Cardiac fibroblast (primary cell): ENCODE measurements at regions not wholly inside any gene's neighbourhood (a gene's known extent, or its start where the extent isn't known, plus 50 kb on each side); places are given as distances from the start of the nearest gene placed in this dataset.
"Not testable (repeated sequence)": the region's sequence is repeated elsewhere in the genome, so short reads cannot be mapped to it uniquely, and the experiment has no call there.

Source experiments
- DNase-seq, 2 donors: peaks; one replicate each; pipeline versions ENCODE4 v3.0.0 to v3.0.0-alpha.2; 2010; ENCODE audit warnings: low read depth in 2 of 2
- H3K4me3 ChIP-seq, 2 donors: replicated peaks in 1 of 2; 1 replicate in 1 of 2; 2 replicates in 1 of 2; pipeline ENCODE4 v1.5.1; 2011; ENCODE audit warnings: low read depth in 2 of 2, low read length in 2 of 2, mild to moderate bottlenecking in 2 of 2, moderate library complexity in 1 of 2
- TF ChIP-seq, protein P1 (sequence below): IDR thresholded peaks from one replicate; pipeline ENCODE4 v1.5.1; 2011; ENCODE audit warnings: low read depth, mild to moderate bottlenecking, low read length, inconsistent platforms

GRCh38 chr4:170698334-170698733 is 608.6 kb upstream of the AADAT start:
- H3K4me3 ChIP-seq: no peak overlapping the region
- DNase-seq: no peak
- TF ChIP-seq, protein P1, sequence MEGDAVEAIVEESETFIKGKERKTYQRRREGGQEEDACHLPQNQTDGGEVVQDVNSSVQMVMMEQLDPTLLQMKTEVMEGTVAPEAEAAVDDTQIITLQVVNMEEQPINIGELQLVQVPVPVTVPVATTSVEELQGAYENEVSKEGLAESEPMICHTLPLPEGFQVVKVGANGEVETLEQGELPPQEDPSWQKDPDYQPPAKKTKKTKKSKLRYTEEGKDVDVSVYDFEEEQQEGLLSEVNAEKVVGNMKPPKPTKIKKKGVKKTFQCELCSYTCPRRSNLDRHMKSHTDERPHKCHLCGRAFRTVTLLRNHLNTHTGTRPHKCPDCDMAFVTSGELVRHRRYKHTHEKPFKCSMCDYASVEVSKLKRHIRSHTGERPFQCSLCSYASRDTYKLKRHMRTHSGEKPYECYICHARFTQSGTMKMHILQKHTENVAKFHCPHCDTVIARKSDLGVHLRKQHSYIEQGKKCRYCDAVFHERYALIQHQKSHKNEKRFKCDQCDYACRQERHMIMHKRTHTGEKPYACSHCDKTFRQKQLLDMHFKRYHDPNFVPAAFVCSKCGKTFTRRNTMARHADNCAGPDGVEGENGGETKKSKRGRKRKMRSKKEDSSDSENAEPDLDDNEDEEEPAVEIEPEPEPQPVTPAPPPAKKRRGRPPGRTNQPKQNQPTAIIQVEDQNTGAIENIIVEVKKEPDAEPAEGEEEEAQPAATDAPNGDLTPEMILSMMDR: no peak

DNA sequence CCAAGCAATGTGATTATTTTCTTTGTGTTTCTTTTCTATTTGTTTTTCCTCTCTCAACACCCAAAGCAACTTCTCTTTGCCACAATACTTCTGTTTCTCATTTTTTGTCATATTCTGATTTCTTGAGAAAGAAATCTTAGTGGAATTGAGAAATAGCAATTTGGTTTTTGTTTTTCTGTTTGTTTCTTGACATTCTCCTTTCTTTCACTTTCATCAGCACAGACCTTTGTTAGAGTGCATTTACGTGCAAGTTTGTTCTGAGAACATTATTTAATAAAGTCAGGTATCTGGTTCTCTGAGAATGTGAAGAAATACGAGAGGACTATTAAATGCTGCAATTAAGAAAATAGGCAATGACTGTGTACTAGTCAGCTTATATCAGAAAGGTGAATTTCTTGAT is 608.1 kb upstream of the AADAT start:
- no peak overlapping the region for H3K4me3 ChIP-seq
- TF ChIP-seq, protein P1: no peak
- DNase-seq: no peak

DNA sequence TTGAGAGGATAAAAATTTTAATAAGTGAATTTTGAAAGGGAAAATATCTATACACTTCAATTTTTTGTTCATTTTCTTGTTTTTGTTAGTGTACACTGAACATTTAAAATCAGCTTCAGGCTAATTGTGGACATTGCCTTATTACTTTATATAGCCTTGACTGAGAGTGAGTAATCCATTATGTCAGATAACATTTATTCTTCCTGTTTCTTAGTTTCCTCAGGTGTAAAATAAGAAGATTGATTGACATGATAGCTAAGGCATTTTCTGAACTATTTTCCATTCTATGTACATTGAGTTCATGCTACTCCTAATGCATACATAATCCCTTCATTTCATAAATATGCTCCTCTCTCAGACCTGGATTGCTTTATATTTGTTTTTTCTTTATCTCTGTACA is 607.3 kb upstream of the AADAT start:
- no peak overlapping the region for H3K4me3 ChIP-seq
- DNase-seq: no peak
- TF ChIP-seq, protein P1: no peak

DNA sequence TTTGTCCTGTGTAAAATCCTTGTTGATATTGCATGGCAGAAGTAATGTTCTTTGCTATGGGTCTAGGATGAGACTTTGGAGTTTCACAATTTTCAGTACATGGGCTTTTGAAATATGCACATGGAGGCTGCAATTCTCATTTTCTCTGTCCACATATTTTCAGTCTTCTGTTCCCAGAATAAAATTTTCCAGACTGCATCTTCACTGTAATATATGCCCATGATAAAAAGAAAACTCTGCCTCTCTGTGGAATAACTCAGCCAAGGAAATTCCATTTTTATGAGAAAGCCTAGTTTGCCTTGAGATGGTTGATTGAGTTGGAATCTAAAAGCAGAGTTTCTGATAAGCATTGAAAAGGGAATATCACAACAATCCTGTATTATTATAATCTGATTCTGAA is 601.4 kb upstream of the AADAT start:
- no peak overlapping the region for H3K4me3 ChIP-seq
- no peak for DNase-seq
- TF ChIP-seq, protein P1: no peak

DNA sequence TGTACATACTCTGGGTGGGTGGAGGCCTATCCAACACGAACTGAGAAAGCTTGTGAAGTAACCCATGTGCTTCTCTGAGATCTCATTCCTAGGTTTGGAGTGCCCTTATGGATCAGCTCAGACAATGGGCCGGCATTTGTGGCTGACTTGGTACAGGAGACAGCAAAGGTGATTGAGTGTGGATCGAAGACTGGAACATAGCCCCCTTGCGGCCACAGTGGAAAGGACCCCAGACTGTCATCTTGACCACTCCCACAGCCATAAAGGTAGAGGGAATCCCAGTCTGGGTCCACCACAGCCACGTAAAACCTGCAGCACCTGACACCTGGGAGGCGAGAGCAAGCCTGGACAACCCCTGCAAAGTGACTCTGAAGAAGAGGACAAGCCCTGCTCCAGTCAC is 598.0 kb upstream of the AADAT start:
- DNase-seq: no peak
- TF ChIP-seq, protein P1: no peak
- H3K4me3 ChIP-seq: no peak overlapping the region

DNA sequence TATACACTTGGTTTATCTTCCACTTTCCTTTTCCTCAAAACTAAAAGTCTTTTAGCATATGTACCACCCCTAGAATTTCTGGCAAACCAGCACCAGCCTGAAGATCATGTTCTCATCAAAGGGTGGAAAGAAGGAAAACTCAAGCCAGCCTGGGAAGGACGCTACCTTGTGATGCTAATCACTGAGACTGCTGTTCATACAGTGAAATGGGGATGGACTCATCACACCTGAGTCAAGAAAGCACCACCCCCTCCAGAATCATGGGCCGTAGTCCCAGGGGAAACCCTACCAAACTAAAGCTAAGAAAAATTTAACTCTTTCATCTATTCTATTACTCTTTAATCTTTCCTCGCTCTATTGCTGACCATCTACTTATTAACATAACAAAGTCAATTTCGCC is 595.9 kb upstream of the AADAT start:
- H3K4me3 ChIP-seq: not testable (repeated sequence)

DNA sequence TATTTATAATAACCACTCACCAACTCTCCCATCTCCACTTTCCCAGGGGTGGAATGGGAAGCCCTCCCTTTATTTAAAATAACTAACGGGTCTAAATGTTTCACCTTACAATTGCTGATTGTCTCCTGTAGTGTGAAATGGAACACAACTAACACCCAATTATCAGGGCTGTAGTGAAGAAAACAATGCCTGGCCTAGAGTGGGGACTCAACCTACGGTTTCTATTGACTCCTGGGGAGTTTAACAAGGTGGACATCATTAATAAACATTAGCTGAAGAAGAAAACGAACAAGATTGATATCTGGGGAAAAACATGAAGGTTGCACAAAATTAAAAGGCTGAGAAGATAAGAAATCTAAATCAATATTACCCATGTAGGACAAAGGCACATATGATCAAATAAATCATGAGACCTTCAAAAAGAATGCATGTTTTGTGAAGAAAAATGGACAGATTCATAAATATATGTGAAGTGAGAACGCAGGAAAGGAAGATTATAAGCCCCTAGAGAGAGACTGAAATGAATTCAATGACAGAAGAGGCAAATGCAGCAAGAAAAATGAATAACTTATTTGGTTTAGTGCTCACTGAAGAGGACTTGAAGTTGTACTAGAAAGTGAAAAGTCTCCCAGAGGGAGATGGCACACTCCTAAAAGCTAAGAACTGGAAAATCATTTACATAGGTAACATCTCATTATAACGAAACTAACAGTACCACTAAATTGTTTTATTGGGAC is 593.0 kb upstream of the AADAT start:
- TF ChIP-seq, protein P1: no peak
- DNase-seq: no peak
- no peak overlapping the region for H3K4me3 ChIP-seq

More for the DNA sequence above, 595.9 kb upstream of the AADAT start:
- not testable (repeated sequence) for DNase-seq

- not testable (repeated sequence) for DNase-seq, H3K4me3 ChIP-seq
Measured at GRCh38 chr4:170682087-170682486, 592.3 kb upstream of the AADAT start.
